B cell (primary cell): ENCODE measurements at regions not wholly inside any gene's neighbourhood (a gene's known extent, or its start where the extent isn't known, plus 50 kb on each side); places are given as distances from the start of the nearest gene placed in this dataset.

Experiments used
- ATAC-seq: fragments of 200-7000 bp; cut with Tn5 transposase; one replicate; pipeline ENCODE4 v1.10.0; 2021; ENCODE audit warnings: low read depth, mild to moderate bottlenecking, moderate number of reproducible peaks, moderate library complexity
- CTCF ChIA-PET: fragments of 350-600 bp; sonication (Branson Sonifier 250); formaldehyde crosslinking; loops from one replicate; lab custom pipeline; 2021; ENCODE audit warnings: antibody characterized with exemption, inconsistent platforms; lab: Charles Lee
- POLR2A ChIA-PET: fragments of 350-600 bp; sonication (Branson Sonifier 250); formaldehyde crosslinking; loops from one replicate; lab custom pipeline; 2021; ENCODE audit warnings: antibody characterized with exemption; lab: Charles Lee
- DNase-seq: peaks from one replicate; pipeline ENCODE4 v3.0.0; 2013
- H2AFZ ChIP-seq: 2 replicates; pipeline ENCODE4 v1.6.1; 2012; ENCODE audit warnings: mild to moderate bottlenecking, low read depth, low read length; ENCODE audit not compliant: insufficient read depth, poor library complexity, severe bottlenecking
- H3K27ac ChIP-seq, 2 donors: 1 replicate in 1 of 2; 2 replicates in 1 of 2; pipeline ENCODE4 v1.5.1; 2012 to 2013; ENCODE audit warnings: low read length in 2 of 2, mild to moderate bottlenecking in 2 of 2, moderate library complexity in 1 of 2
- H3K27me3 ChIP-seq, 4 experiments: fragments of 200-600 bp in 1 of 4; sonication (generic) in 1 of 4; replicated peaks in 1 of 4; 1 replicate in 2 of 4; 2 replicates in 2 of 4; pipeline versions ENCODE4 v1.6.1 to v1.7.0; 2013 to 2016; ENCODE audit warnings: low read length in 3 of 4, mild to moderate bottlenecking in 2 of 4, mixed read lengths in 1 of 4, moderate library complexity in 1 of 4; ENCODE audit not compliant: insufficient read depth in 4 of 4, control insufficient read depth in 3 of 4; ENCODE audit errors: control extremely low read depth in 1 of 4
- H3K36me3 ChIP-seq, 2 experiments: replicated peaks in 1 of 2; 1 replicate in 1 of 2; 2 replicates in 1 of 2; pipeline versions ENCODE4 v1.6.1 to v1.7.1; 2013; ENCODE audit warnings: low read length in 1 of 2; ENCODE audit not compliant: insufficient read depth in 2 of 2, control insufficient read depth in 1 of 2; ENCODE audit errors: control extremely low read depth in 1 of 2, extremely low read depth in 1 of 2
- H3K4me1 ChIP-seq, 2 donors: fragments of 200-600 bp in 1 of 2; sonication (generic) in 1 of 2; 1 replicate in 1 of 2; 2 replicates in 1 of 2; pipeline versions ENCODE4 v1.5.1 to v1.6.1; 2013 to 2017; ENCODE audit warnings: low read length in 2 of 2; ENCODE audit not compliant: control insufficient read depth in 2 of 2, insufficient read depth in 2 of 2
- H3K4me2 ChIP-seq: replicated peaks from 2 replicates; pipeline ENCODE3; 2012; ENCODE audit warnings: mild to moderate bottlenecking, low read depth, low read length; ENCODE audit not compliant: poor library complexity, severe bottlenecking
- H3K4me3 ChIP-seq, 5 experiments: fragments of 200-600 bp in 1 of 5; sonication (generic) in 1 of 5; 1 replicate in 3 of 5; 2 replicates in 2 of 5; pipeline versions ENCODE4 v1.5.1 to v1.7.0; 2011 to 2016; ENCODE audit warnings: low read length in 4 of 5, mild to moderate bottlenecking in 4 of 5, low read depth in 2 of 5, control low read depth in 1 of 5, moderate library complexity in 1 of 5; ENCODE audit not compliant: insufficient read depth in 1 of 5; ENCODE audit errors: control extremely low read depth in 1 of 5, extremely low read depth in 1 of 5
- H3K79me2 ChIP-seq: fragments of 200-600 bp; sonication (generic); one replicate; pipeline ENCODE4 v1.6.0; 2016; ENCODE audit warnings: low read length; ENCODE audit not compliant: control insufficient read depth, insufficient read depth
- H3K9ac ChIP-seq: fragments of 200-600 bp; sonication (generic); 2 replicates; pipeline ENCODE4 v1.6.1; 2017; ENCODE audit warnings: mild to moderate bottlenecking, low read length, moderate library complexity
- H3K9me3 ChIP-seq, 3 donors: one replicate each; pipeline versions ENCODE4 v1.6.1 to v1.7.1; 2013; ENCODE audit warnings: low read length in 2 of 3; ENCODE audit not compliant: control insufficient read depth in 2 of 3, insufficient read depth in 1 of 3; ENCODE audit errors: control extremely low read depth in 1 of 3
- H4K20me1 ChIP-seq: 2 replicates; pipeline ENCODE4 v1.6.0; 2012; ENCODE audit warnings: mild to moderate bottlenecking, low read length; ENCODE audit not compliant: insufficient read depth, control insufficient read depth, poor library complexity, severe bottlenecking
- H3K27ac Mint-ChIP-seq: one replicate; pipeline ENCODE4 v1.8.0; 2021; ENCODE audit warnings: mixed read lengths
- H3K27me3 Mint-ChIP-seq: one replicate; pipeline ENCODE4 v1.8.0; 2021; ENCODE audit warnings: mixed read lengths
- H3K4me1 Mint-ChIP-seq: one replicate; pipeline ENCODE4 v1.8.0; 2021; ENCODE audit warnings: mixed read lengths
- H3K4me3 Mint-ChIP-seq: one replicate; pipeline ENCODE4 v1.8.0; 2021; ENCODE audit warnings: mixed read lengths
- H3K9me3 Mint-ChIP-seq: one replicate; pipeline ENCODE4 v1.8.0; 2022; ENCODE audit warnings: mixed read lengths; ENCODE audit not compliant: insufficient read depth
- EZH2 ChIP-seq: IDR thresholded peaks from 2 replicates; pipeline ENCODE4 v1.6.1; 2012; ENCODE audit warnings: borderline replicate concordance, low read depth, mild to moderate bottlenecking, moderate library complexity, low read length; ENCODE audit not compliant: insufficient read depth, poor library complexity, severe bottlenecking
- WGBS: methylation state at CpG from one replicate; pipeline ENCODE4 v1.1.5; 2013; ENCODE audit warnings: missing lambda C conversion rate; ENCODE audit not compliant: insufficient coverage; 5-methylcytosine and 5-hydroxymethylcytosine counted together
- intact Hi-C: fragments of 100-400 bp; cut with micrococcal nuclease; formaldehyde crosslinking; loops from one replicate; pipeline ENCODE4 v1.10.0; 2022
- TF ChIP-seq, protein P1 (sequence below): fragments of 200-600 bp; IDR thresholded peaks from one replicate; pipeline ENCODE4 v1.8.0; 2022; ENCODE audit warnings: antibody characterized with exemption, mild to moderate bottlenecking

DNA sequence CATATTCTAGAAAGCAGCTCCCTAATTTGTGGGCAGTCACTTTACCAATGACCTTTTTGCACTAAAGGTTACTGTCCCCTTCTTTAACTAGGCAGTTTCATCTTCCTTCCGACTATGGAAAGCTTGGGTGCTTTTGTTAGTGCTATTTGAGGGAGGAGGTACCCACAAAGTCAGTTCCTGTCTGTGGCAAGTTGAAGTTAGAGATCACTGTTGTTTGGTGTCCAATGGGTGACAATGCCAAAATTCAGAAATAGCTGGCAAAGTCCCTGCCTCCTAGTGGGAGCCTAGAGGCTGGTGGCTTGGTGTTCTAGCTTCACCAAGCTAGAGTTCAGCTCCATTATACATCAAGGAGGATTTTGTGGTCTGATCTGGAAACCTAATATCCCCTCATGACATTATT, 87.1 kb upstream of the PNPT1 start:
- Histone ChIP-seq H3K79me2 (no peaks in the 10 kb centered on the region), H3K27me3 (no peaks in the 10 kb centered on the region), H4K20me1 (no peaks in the 10 kb centered on the region), H3K4me1 (no peaks in the 10 kb centered on the region), H3K4me3 (no peak overlapping the region), H3K9me3 (no peaks in the 10 kb centered on the region), H3K9ac (no peak overlapping the region), H3K36me3 (no peaks in the 10 kb centered on the region), H2AFZ (no peak overlapping the region), H3K27ac (no peak overlapping the region), H3K4me2 (no peak overlapping the region)
- no CpG with 5 or more reads among the region's 1 CpG for WGBS
- no peak overlapping the region for H3K27ac Mint-ChIP-seq
- no peaks in the 10 kb centered on the region for H3K9me3 Mint-ChIP-seq
- ChIA-PET POLR2A (no interaction called here), CTCF (no interaction called here)
- H3K4me3 Mint-ChIP-seq: no peak overlapping the region
- no peaks in the 10 kb centered on the region for H3K4me1 Mint-ChIP-seq
- intact Hi-C loops: no loop called here
- ATAC-seq: no peak
- peaks cover 3% of the 10 kb centered on the region for H3K27me3 Mint-ChIP-seq
- TF ChIP-seq, protein P1, sequence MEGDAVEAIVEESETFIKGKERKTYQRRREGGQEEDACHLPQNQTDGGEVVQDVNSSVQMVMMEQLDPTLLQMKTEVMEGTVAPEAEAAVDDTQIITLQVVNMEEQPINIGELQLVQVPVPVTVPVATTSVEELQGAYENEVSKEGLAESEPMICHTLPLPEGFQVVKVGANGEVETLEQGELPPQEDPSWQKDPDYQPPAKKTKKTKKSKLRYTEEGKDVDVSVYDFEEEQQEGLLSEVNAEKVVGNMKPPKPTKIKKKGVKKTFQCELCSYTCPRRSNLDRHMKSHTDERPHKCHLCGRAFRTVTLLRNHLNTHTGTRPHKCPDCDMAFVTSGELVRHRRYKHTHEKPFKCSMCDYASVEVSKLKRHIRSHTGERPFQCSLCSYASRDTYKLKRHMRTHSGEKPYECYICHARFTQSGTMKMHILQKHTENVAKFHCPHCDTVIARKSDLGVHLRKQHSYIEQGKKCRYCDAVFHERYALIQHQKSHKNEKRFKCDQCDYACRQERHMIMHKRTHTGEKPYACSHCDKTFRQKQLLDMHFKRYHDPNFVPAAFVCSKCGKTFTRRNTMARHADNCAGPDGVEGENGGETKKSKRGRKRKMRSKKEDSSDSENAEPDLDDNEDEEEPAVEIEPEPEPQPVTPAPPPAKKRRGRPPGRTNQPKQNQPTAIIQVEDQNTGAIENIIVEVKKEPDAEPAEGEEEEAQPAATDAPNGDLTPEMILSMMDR: no peak
- no peak for TF ChIP-seq EZH2
- DNase-seq: no peak

DNA sequence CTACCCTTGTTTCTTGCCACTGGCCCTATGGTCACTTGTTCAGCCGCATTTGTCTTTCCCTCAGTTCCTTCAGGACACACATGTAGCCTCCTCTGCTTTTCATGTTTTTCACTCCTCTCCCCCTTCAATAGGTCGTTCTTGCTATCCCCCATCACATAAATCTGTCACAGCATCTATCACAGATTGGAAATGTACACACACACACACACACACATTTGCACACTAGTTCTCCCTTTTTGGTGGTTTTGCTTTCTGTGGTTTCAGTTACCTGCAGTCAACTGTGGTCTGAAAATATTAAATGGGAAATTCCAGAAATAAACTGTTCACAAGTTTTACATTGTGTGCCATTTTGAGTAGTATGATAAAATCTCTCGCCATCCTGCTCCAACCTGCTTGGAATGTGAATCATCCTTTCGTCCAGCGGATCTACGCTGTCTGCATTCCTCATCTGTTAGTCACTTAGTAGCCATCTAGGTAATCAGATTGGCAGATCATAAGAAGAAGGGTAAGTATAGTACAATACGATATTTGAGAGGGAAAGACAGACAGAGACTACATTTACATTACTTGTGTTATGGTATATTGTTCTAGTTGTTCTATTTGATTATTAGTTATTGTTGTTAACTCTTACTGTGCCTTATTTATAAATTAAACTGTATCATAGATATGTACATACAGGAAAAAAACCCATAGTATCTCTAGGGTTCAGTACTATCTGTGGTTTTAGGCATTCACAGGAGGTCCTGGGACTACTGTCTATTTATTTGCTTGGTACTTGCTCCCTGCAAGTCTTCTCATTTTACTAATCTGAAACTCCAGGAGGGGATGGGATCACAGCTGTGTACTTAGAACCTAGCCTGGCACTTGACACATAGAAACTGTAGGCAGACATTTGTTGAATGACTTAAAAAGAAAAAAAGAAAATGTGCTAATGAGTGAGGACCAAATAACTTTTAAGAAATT, 86.1 kb upstream of the PNPT1 start:
- 35% methylated on average over 2 of the region's 7 CpGs for WGBS

More for the DNA sequence above, 86.1 kb upstream of the PNPT1 start:
- Histone ChIP-seq H3K4me2 (no peak overlapping the region), H3K27ac (no peak overlapping the region), H3K79me2 (no peaks in the 10 kb centered on the region), H3K27me3 (no peaks in the 10 kb centered on the region), H4K20me1 (no peaks in the 10 kb centered on the region), H3K9ac (no peak overlapping the region), H3K36me3 (no peaks in the 10 kb centered on the region), H3K4me3 (no peak overlapping the region), H3K9me3 (no peaks in the 10 kb centered on the region), H2AFZ (no peak overlapping the region), H3K4me1 (no peaks in the 10 kb centered on the region)
- H3K4me1 Mint-ChIP-seq: no peaks in the 10 kb centered on the region
- DNase-seq: no peak
- POLR2A ChIA-PET: no interaction called here
- H3K27me3 Mint-ChIP-seq: peaks cover 3% of the 10 kb centered on the region
- no peak overlapping the region for H3K4me3 Mint-ChIP-seq
- ATAC-seq: no peak
- intact Hi-C loops: no loop called here
- CTCF ChIA-PET: no interaction called here
- no peak for TF ChIP-seq EZH2
- TF ChIP-seq, protein P1: no peak
- H3K9me3 Mint-ChIP-seq: no peaks in the 10 kb centered on the region
- no peak overlapping the region for H3K27ac Mint-ChIP-seq
